ENCODE measurements at regions not wholly inside any gene's neighbourhood (a gene's known extent, or its start where the extent isn't known, plus 50 kb on each side); places are given as distances from the start of the nearest gene placed in this dataset.

DNA sequence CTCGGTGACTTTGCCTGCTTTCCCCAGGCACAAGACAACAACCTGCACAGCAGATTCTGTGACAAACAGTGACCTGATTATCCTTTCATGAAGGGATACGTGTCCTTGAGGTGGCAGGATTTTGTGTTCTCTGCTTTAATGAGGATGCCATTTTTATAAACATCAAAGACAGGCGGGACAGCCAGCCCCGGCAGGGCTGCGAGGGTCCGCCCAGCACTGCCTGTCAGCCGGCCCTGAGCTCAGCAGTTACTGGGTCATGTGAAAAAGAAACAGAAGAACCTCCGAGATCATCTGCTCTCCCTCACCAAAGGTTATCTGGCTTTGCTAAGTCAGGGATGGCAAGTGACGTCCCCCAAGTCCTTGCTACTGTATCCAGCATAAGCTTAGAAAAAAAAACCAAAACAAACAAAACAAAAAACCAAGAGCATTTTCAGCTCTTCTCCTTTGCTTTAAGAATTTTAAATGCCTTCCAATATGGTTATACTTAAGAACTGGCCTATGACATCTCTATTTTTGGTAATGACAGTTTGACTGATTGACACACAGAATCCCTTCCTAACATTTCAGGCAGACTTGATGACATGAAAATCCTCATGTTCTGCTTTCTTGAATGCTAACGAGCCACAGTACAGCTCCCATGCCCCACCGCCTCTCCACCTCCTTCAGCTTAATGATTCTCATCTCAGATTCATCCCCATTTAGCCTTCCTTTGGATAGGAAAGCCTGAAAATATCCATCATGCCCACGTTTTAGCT lies 666.6 kb upstream of the ARGLU1 start:
- TF ChIP-seq, protein P1, sequence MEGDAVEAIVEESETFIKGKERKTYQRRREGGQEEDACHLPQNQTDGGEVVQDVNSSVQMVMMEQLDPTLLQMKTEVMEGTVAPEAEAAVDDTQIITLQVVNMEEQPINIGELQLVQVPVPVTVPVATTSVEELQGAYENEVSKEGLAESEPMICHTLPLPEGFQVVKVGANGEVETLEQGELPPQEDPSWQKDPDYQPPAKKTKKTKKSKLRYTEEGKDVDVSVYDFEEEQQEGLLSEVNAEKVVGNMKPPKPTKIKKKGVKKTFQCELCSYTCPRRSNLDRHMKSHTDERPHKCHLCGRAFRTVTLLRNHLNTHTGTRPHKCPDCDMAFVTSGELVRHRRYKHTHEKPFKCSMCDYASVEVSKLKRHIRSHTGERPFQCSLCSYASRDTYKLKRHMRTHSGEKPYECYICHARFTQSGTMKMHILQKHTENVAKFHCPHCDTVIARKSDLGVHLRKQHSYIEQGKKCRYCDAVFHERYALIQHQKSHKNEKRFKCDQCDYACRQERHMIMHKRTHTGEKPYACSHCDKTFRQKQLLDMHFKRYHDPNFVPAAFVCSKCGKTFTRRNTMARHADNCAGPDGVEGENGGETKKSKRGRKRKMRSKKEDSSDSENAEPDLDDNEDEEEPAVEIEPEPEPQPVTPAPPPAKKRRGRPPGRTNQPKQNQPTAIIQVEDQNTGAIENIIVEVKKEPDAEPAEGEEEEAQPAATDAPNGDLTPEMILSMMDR (IDR thresholded peaks at IDR 0.05 in 2 of 3, conservative IDR thresholded peaks at IDR 0.05 in 1 of 3; ENCODE audit: borderline replicate concordance in 1 of 3, insufficient read depth in 1 of 3, low read depth in 2 of 3, low read length in 2 of 3), result no peak
- no peak for TF ChIP-seq EZH2 (IDR thresholded peaks at IDR 0.05)
